Hematopoietic multipotent progenitor cell treated with erythropoietin and hydrocortisone succinate and interleukin-3 and kit ligand, for 15 days (in vitro differentiated cells): ENCODE measurements at regions not wholly inside any gene's neighbourhood (a gene's known extent, or its start where the extent isn't known, plus 50 kb on each side); places are given as distances from the start of the nearest gene placed in this dataset.
"Not testable (repeated sequence)": the region's sequence is repeated elsewhere in the genome, so short reads cannot be mapped to it uniquely, and the experiment has no call there.

Source experiments
- DNase-seq: peaks from one replicate; pipeline ENCODE4 v3.0.0-alpha.2; 2015; ENCODE audit warnings: low spot score

- no peak for DNase-seq
These were observed 211.0 kb upstream of the REG3G start for GRCh38 chr2:78814331-78814986.

- DNase-seq: no peak
These were observed 208.1 kb upstream of the REG3G start for GRCh38 chr2:78817430-78817829.

- DNase-seq: no peak
These were observed 193.0 kb upstream of the REG3G start for GRCh38 chr2:78832481-78832880.

GRCh38 chr2:78839259-78839658 is 186.2 kb upstream of the REG3G start:
- DNase-seq: no peak

- DNase-seq: not testable (repeated sequence)
These were observed 185.2 kb upstream of the REG3G start for GRCh38 chr2:78840311-78840710.

DNA sequence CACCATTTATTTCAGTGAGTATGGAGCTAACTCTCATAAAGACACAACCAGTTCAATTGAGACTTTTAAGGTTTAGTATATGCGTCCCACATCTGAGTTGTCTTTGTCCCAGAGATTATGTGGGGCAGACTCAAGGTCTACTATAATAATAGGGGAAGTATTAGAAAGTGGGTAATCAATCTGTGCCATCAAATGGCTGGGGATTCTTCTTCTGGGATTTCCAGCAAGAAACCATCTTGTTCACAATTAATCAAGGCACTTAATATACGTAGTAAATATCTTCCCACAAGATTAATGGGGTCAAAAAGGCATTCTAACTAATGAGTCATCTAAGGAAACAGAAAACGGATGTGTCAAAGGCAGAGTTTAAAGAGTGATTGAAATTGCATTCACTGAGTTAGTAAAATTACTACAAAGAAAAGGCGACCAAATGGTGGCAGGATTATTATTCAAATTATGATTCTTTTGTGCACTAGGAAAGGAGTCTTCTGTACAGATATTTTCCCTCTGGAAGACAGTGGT is 179.8 kb upstream of the REG3G start:
- no peak for DNase-seq

- DNase-seq: no peak
These were observed 164.0 kb upstream of the REG3G start for GRCh38 chr2:78861546-78861945.

DNA sequence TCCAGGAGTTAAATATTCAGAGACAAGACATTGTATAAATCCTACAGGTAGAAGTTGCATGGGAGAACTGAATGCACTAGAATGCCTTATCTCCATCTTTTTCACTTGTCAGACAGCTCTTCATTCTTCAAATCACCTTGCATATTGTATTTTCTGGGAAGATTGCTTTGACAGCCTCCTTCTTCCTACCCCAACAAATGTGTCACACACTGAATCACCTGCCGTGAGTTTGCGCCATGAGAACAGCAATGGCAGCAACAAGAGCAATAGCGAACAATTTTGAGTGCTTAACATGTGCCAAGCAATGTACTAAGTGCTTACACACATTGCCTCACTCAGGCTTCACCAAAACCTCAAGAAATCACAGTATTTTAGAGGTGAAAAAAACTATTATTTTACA is 161.3 kb upstream of the REG3G start:
- DNase-seq: no peak

DNA sequence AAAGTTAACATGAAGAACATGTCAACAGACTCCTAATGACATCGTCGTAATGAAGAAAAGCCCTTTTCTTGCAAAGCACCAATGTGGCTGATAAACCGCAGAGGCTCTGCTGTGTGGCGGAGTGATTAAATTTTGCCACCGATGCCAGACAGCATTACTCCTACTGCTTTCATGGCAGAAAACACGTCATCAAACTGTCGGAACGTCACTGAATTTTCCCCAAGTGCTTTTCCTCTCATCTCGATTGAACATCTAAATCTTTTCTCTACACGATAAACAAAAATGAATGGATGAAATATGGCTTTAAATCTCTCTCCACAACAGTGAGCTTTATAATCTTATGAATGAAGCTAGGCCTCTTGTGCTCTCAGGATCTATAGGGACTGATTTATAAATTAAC is 159.8 kb upstream of the REG3G start:
- no peak for DNase-seq

DNA sequence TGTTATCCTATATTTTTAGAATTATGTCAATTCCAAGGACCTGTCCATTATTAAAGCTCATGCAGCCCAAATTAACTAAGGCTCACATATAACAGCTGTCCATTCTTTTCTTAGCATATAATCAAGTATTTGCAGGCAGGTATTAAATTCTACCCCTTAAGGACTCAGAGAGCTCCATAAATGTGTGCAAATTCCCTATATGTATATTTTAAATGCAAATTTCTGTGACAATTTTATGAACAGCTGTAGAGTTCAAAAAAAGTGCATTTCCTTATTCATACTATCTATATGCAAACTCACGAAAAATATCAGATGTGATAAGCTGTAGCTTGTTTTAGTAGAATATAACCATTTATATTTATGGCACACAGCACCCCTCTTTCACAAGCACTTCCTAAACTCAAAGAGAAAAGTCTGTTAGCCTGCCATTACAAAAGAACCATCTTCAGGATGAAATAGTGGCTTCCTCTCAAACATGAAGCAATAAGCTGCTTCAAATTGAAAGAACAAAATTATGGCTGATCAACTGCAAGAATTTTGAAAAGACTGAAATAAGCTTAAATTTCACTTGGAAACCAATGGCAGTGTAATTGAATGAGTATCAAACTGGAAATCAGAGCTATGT is 155.0 kb upstream of the REG3G start:
- no peak for DNase-seq

DNA sequence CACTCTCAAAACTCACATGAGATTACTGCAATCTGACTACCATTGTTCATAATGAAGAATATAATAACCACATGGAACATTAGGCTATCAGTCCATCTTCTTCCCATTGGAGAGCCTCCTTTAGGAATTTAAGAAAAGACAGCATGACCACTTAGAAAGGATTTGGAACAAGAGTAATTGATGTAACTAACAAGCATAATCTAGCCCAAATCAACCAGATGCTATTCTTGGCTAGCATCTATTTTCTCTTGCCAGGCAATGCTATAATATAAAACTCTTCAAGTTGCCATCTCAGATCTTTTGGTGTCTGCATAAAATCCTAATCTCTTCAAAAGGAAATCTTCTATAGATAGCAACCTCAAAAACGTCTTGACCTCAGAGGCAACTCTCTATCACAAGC is 152.0 kb upstream of the REG3G start:
- DNase-seq: no peak

GRCh38 chr2:78876316-78876688 is 149.2 kb upstream of the REG3G start:
- no peak for DNase-seq

DNA sequence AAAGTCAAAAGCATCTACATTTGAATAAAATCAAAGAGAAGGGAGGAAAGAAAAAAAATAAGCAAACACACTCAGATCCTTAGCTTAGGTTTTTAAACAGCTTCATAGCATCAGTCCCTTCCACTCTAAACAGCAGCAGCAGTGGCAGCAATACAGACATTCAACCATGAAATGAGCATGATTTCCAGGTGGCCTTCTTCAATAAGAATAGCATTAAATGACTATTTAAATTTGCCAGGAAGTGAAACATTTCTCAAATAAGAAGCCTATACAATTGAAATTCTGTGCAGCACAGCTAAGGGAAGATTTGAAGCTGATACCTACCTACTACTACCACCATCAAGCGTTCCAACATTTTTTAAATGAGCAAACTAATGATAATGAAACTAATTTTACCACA is 138.1 kb upstream of the REG3G start:
- no peak for DNase-seq

- no peak for DNase-seq
These were observed 134.6 kb upstream of the REG3G start for GRCh38 chr2:78890935-78891334.

- no peak for DNase-seq
These were observed 133.2 kb upstream of the REG3G start for GRCh38 chr2:78892295-78892694.

DNA sequence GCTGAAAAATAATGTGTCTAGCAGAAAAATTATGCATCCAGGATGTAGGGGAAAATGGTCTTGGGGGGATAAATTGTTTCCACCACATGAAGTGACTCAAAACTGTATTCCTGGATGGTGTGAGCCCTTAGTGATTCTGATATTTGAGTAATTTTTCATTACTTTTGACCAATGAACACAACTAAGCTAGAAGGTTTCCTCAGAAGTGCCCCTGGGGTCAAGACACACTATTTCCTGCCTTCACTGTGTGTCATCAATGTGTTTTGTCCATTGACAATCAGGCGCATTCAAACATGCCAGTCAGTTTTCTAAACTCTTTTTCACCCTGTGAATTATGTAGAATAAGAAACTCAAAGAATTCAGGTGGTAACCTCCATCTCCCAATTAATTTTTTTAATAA is 130.5 kb upstream of the REG3G start:
- no peak for DNase-seq

GRCh38 chr2:78896536-78896935 is 129.0 kb upstream of the REG3G start:
- DNase-seq: no peak

DNA sequence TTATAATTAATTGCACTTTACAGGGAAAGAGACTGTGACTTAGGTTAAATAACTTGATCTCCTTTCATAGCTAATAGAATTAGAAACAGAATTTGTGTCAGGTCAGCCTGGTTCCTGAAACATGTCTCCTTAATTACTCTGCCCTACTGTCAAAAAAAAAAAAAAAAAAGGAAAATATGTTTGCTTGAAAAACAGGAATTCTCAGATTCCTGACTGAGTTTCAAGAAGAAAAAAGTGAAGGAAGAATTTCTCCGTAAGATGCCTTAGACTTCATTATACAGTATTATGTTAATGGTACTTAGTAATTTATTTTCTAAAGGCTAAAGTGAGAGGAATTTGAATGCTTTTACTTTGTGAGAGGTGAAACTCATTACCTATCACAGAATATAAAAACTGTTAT is 118.4 kb upstream of the REG3G start:
- no peak for DNase-seq

DNA sequence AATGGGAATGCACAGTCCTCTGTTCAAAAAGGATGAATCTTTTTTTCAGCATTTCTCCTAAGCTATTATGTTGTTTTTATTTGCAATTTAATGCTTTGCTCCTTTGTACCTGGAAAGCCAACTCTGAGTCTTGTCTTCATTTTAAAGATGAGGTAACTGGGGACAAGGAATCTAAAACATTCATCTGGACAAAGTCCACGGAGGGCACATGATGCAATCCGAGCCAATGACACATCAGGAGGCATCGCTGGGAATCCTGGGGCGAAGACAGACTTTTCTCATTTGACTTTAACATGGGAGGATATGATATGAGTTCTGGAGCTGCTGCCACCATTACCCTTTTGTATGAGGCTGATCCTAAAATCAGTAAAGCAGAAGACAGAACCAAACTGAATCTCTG is 116.5 kb upstream of the REG3G start:
- no peak for DNase-seq

GRCh38 chr2:78910376-78910775 is 115.1 kb upstream of the REG3G start:
- no peak for DNase-seq

GRCh38 chr2:78913257-78913656 is 112.2 kb upstream of the REG3G start:
- no peak for DNase-seq

DNA sequence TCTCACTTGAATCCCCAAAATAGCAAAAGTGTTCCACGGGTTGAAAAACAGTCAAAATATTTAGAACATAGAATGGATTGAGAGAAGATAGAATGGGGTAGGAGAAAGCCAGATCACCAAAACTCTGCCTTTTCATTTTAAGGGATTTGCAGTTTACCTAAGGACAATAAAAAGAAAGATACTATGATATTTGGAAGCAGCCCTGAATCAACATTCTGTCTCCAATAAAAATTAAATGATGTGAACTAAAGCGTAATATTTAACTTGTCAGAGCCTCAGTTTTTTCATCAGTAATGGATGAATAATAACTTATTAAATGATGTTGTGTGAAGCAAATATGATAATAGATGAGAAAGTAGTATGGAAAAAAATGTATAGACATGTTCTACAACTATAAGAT is 100.2 kb upstream of the REG3G start:
- DNase-seq: no peak

- DNase-seq: no peak
These were observed 97.0 kb upstream of the REG3G start for GRCh38 chr2:78928502-78928901.

GRCh38 chr2:78940998-78941397 is 84.5 kb upstream of the REG3G start:
- DNase-seq: no peak
